AG04450 (cell line): ENCODE measurements at regions not wholly inside any gene's neighbourhood (a gene's known extent, or its start where the extent isn't known, plus 50 kb on each side); places are given as distances from the start of the nearest gene placed in this dataset.
A peak's percentile ranks its signal among the peaks of the same experiment; 100 is the strongest.

Experiments
- CTCF ChIA-PET: fragments of 300-600, 350-600 bp; formaldehyde crosslinking; extraction: SDS; loops from one replicate; lab custom pipeline; 2022; ENCODE audit warnings: antibody characterized with exemption, inconsistent platforms; lab: Charles Lee
- POLR2A ChIA-PET: fragments of 350-600 bp; formaldehyde crosslinking; extraction: SDS; loops from one replicate; lab custom pipeline; 2021; ENCODE audit warnings: antibody characterized with exemption, inconsistent platforms; lab: Yijun Ruan, JAX
- DNase-seq: peaks from one replicate; pipeline ENCODE4 v3.0.0-alpha.2; 2011; ENCODE audit warnings: low read depth, low spot score
- H3K27ac ChIP-seq: one replicate; pipeline ENCODE4 v1.5.1; 2012; ENCODE audit warnings: low read depth, low read length, control low read depth
- H3K27me3 ChIP-seq: one replicate; pipeline ENCODE4 v1.6.0; 2012; ENCODE audit warnings: low read length; ENCODE audit not compliant: control insufficient read depth, insufficient read depth
- H3K4me3 ChIP-seq: 2 replicates; pipeline ENCODE4 v1.5.1; 2011; ENCODE audit warnings: mild to moderate bottlenecking, low read depth, low read length, control low read depth
- H3K9me3 ChIP-seq: 2 replicates; pipeline ENCODE4 v1.5.1; 2012; ENCODE audit warnings: low read length; ENCODE audit not compliant: control insufficient read depth, insufficient read depth
- CTCF ChIP-seq: IDR thresholded peaks from 2 replicates; pipeline ENCODE4 v1.5.1; 2011; ENCODE audit warnings: low read depth, low read length, control low read depth, inconsistent platforms

GRCh38 chr13:106161146-106161545, 374.3 kb downstream of the EFNB2 start:
- TF ChIP-seq CTCF, result no peak
- Histone ChIP-seq H3K4me3 (no peak overlapping the region), H3K27ac (no peak overlapping the region), H3K27me3 (no peaks in the 10 kb centered on the region), H3K9me3 (no peaks in the 10 kb centered on the region)
- ChIA-PET POLR2A (interaction anchor here (1.0 kb wide), 1 partner anchor 10 kb away, joined by 3 read pairs; no protein-coding TSS in a partner anchor), CTCF (no interaction called here)
- DNase-seq, result no peak

GRCh38 chr13:106159295-106160195, 375.9 kb downstream of the EFNB2 start:
- CTCF ChIA-PET, result no interaction called here
- Histone ChIP-seq H3K9me3 (no peaks in the 10 kb centered on the region), H3K4me3 (no peak overlapping the region), H3K27me3 (no peaks in the 10 kb centered on the region), H3K27ac (no peak overlapping the region)
- no peak for DNase-seq
- TF ChIP-seq CTCF, result no peak
- POLR2A ChIA-PET, result no interaction called here

- Histone ChIP-seq H3K27me3 (no peaks in the 10 kb centered on the region), H3K27ac (peak overlapping the region; percentile 78), H3K9me3 (no peaks in the 10 kb centered on the region), H3K4me3 (no peak overlapping the region)
- TF ChIP-seq CTCF, result no peak
- ChIA-PET CTCF (interaction anchor here (1.3 to 1.6 kb wide), 2 partner anchors 364 to 379 kb away, joined by 3 to 4 read pairs; no protein-coding TSS in a partner anchor), POLR2A (interaction anchor here (0.9 to 1.2 kb wide), 6 partner anchors 13 to 351 kb away, joined by 3 to 8 read pairs (median 3); no protein-coding TSS in a partner anchor)
- peak; percentile 92 for DNase-seq
Observed at GRCh38 chr13:106156468-106156867, 379.0 kb downstream of the EFNB2 start.

- no peak overlapping the region for H3K4me3 ChIP-seq
- no peak for DNase-seq
- ChIA-PET CTCF (interaction anchor here (1.6 kb wide), 1 partner anchor 365 kb away, joined by 4 read pairs; no protein-coding TSS in a partner anchor), POLR2A (interaction anchor here (0.5 kb wide), 1 partner anchor 72 kb away, joined by 3 read pairs; no protein-coding TSS in a partner anchor)
- no peak overlapping the region for H3K27ac ChIP-seq
- H3K27me3 ChIP-seq, result no peaks in the 10 kb centered on the region
- H3K9me3 ChIP-seq, result no peaks in the 10 kb centered on the region
- no peak for TF ChIP-seq CTCF
Observed at GRCh38 chr13:106155411-106155810, 380.1 kb downstream of the EFNB2 start.

GRCh38 chr13:106153876-106154275, 381.6 kb downstream of the EFNB2 start:
- Histone ChIP-seq H3K9me3 (no peaks in the 10 kb centered on the region), H3K27ac (no peak overlapping the region), H3K27me3 (no peaks in the 10 kb centered on the region), H3K4me3 (no peak overlapping the region)
- POLR2A ChIA-PET, result interaction anchor here (1.4 kb wide), 1 partner anchor 354 kb away, joined by 4 read pairs; no protein-coding TSS in a partner anchor
- CTCF ChIA-PET, result no interaction called here
- no peak for DNase-seq
- no peak for TF ChIP-seq CTCF
